Ovary (tissue), 3 donors: ENCODE measurements at regions not wholly inside any gene's neighbourhood (a gene's known extent, or its start where the extent isn't known, plus 50 kb on each side); places are given as distances from the start of the nearest gene placed in this dataset.

Experiments used
- POLR2A ChIP-seq: fragments of 450-650 bp; IDR thresholded peaks from one replicate; pipeline ENCODE4 v1.6.1; 2017; ENCODE audit warnings: antibody characterized with exemption, mild to moderate bottlenecking, moderate library complexity
- TF ChIP-seq, protein P1 (sequence below), 3 donors: fragments of 450-650 bp in 2 of 3; fragments of 200-600 bp in 1 of 3; IDR thresholded peaks; one replicate each; pipeline versions ENCODE4 v1.5.1 to v1.8.0; 2016 to 2022; ENCODE audit warnings: antibody characterized with exemption in 3 of 3, mild to moderate bottlenecking in 1 of 3
- donor health status: DM: no; HTN: no; CAD: no.

- TF ChIP-seq, protein P1, sequence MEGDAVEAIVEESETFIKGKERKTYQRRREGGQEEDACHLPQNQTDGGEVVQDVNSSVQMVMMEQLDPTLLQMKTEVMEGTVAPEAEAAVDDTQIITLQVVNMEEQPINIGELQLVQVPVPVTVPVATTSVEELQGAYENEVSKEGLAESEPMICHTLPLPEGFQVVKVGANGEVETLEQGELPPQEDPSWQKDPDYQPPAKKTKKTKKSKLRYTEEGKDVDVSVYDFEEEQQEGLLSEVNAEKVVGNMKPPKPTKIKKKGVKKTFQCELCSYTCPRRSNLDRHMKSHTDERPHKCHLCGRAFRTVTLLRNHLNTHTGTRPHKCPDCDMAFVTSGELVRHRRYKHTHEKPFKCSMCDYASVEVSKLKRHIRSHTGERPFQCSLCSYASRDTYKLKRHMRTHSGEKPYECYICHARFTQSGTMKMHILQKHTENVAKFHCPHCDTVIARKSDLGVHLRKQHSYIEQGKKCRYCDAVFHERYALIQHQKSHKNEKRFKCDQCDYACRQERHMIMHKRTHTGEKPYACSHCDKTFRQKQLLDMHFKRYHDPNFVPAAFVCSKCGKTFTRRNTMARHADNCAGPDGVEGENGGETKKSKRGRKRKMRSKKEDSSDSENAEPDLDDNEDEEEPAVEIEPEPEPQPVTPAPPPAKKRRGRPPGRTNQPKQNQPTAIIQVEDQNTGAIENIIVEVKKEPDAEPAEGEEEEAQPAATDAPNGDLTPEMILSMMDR (IDR thresholded peaks at IDR 0.05) = no peak
- TF ChIP-seq POLR2A = no peak
Measured at GRCh38 chr7:79761876-79762429, 308.5 kb upstream of the MAGI2 start.
